GM12865 (cell line): ENCODE measurements at regions not wholly inside any gene's neighbourhood (a gene's known extent, or its start where the extent isn't known, plus 50 kb on each side); places are given as distances from the start of the nearest gene placed in this dataset.

Source experiments
- DNase-seq: peaks from one replicate; pipeline ENCODE4 v3.0.0; 2010; ENCODE audit warnings: low read depth
- H3K4me3 ChIP-seq: 2 replicates; pipeline ENCODE4 v1.5.1; 2011; ENCODE audit warnings: mild to moderate bottlenecking, low read depth, low read length, control low read depth
- TF ChIP-seq, protein P1 (sequence below): IDR thresholded peaks from 2 replicates; pipeline ENCODE4 v1.5.1; 2011; ENCODE audit warnings: low read length, control low read depth, low read depth, inconsistent platforms; ENCODE audit not compliant: insufficient read depth; ENCODE audit errors: missing control alignments

GRCh38 chr18:8967573-8967972, 134.9 kb upstream of the NDUFV2 start:
- DNase-seq: peak; percentile 45
- no peak overlapping the region for H3K4me3 ChIP-seq
- TF ChIP-seq, protein P1, sequence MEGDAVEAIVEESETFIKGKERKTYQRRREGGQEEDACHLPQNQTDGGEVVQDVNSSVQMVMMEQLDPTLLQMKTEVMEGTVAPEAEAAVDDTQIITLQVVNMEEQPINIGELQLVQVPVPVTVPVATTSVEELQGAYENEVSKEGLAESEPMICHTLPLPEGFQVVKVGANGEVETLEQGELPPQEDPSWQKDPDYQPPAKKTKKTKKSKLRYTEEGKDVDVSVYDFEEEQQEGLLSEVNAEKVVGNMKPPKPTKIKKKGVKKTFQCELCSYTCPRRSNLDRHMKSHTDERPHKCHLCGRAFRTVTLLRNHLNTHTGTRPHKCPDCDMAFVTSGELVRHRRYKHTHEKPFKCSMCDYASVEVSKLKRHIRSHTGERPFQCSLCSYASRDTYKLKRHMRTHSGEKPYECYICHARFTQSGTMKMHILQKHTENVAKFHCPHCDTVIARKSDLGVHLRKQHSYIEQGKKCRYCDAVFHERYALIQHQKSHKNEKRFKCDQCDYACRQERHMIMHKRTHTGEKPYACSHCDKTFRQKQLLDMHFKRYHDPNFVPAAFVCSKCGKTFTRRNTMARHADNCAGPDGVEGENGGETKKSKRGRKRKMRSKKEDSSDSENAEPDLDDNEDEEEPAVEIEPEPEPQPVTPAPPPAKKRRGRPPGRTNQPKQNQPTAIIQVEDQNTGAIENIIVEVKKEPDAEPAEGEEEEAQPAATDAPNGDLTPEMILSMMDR: no peak

- DNase-seq: no peak
- TF ChIP-seq, protein P1: no peak
- no peak overlapping the region for H3K4me3 ChIP-seq
These were observed 132.7 kb upstream of the NDUFV2 start for GRCh38 chr18:8969639-8970390.

- H3K4me3 ChIP-seq: no peak overlapping the region
- DNase-seq: no peak
- TF ChIP-seq, protein P1: no peak
These were observed 131.7 kb upstream of the NDUFV2 start for GRCh38 chr18:8970843-8971242.

- no peak overlapping the region for H3K4me3 ChIP-seq
- DNase-seq: no peak
- TF ChIP-seq, protein P1: no peak
These were observed 130.4 kb upstream of the NDUFV2 start for GRCh38 chr18:8972116-8972515.

DNA sequence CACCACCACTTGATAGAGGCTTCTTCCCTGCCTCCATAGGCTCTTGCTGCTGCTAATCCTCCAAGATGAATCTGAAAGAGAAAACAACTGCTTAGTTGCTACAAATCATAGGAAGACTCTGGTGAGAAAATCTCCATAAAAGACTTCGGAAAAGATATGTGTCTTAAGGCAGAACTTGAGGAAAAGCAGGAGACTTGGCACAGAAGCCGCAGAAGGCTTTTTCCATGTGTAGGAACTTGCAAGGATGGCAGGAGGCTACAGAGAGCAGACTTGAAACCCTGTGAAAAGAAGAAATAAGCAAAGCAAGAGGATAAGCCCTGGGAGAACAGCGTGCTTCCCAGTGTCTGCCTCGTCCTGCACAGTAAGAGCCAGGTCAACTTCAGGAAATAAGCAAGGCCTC, 128.2 kb upstream of the NDUFV2 start:
- H3K4me3 ChIP-seq: no peak overlapping the region
- TF ChIP-seq, protein P1: no peak

DNA sequence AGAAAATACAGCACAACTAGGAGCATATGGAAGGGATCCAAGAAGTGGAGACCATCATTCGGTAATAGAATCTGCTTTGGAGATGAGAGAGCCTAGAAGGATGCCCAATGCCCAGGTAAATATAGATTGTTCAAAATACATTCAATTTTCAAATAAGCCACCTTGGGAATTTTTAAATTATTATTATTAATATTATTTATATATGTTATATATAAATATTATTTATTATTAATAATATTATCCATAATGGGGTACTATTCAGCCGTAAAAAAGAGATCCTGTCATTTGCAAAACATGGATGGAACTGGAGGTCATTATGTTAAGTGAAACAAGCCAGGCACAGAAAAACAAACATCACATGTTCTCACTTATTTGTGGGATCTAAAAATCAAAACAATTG, 127.8 kb upstream of the NDUFV2 start:
- no peak overlapping the region for H3K4me3 ChIP-seq
- DNase-seq: no peak
- TF ChIP-seq, protein P1: no peak

More for the DNA sequence above, 128.2 kb upstream of the NDUFV2 start:
- DNase-seq: no peak

GRCh38 chr18:8975624-8976023, 126.9 kb upstream of the NDUFV2 start:
- no peak overlapping the region for H3K4me3 ChIP-seq
- TF ChIP-seq, protein P1: no peak
- DNase-seq: no peak
